ENCODE measurements at regions not wholly inside any gene's neighbourhood (a gene's known extent, or its start where the extent isn't known, plus 50 kb on each side); places are given as distances from the start of the nearest gene placed in this dataset.

- H3K4me1 Mint-ChIP-seq (ENCODE audit: low read depth in 2 of 2) = no peaks in the 10 kb centered on the region
- peaks cover 18 to 55% of the 10 kb centered on the region in 2 donors for H3K27me3 Mint-ChIP-seq
- H3K36me3 Mint-ChIP-seq (ENCODE audit: insufficient read depth) = peaks cover 3% of the 10 kb centered on the region
- ATAC-seq (replicated peaks) = no peak
- H3K9me3 Mint-ChIP-seq = no peaks in the 10 kb centered on the region
- H3K4me3 Mint-ChIP-seq = no peak overlapping the region
- DNase-seq = no peak
- no peak overlapping the region for H3K27ac Mint-ChIP-seq
These were observed 391.8 kb downstream of the MATN1 start for GRCh38 chr1:30331415-30332065.

- H3K27ac Mint-ChIP-seq = no peak overlapping the region
- no peak overlapping the region for H3K4me3 Mint-ChIP-seq
- peaks cover 3% of the 10 kb centered on the region for H3K36me3 Mint-ChIP-seq (ENCODE audit: insufficient read depth)
- ATAC-seq (replicated peaks) (no peak), DNase-seq (no peak)
- peaks cover 18 to 62% of the 10 kb centered on the region in 2 donors for H3K27me3 Mint-ChIP-seq
- no peaks in the 10 kb centered on the region for H3K9me3 Mint-ChIP-seq
- no peaks in the 10 kb centered on the region for H3K4me1 Mint-ChIP-seq (ENCODE audit: low read depth in 2 of 2)
These were observed 392.7 kb downstream of the MATN1 start for GRCh38 chr1:30330644-30331043.

GRCh38 chr1:30329802-30330557 lies 393.4 kb downstream of the MATN1 start:
- peaks cover 18 to 69% of the 10 kb centered on the region in 2 donors for H3K27me3 Mint-ChIP-seq
- no peak overlapping the region for H3K27ac Mint-ChIP-seq
- H3K4me1 Mint-ChIP-seq (ENCODE audit: low read depth in 2 of 2) = no peaks in the 10 kb centered on the region
- no peaks in the 10 kb centered on the region for H3K9me3 Mint-ChIP-seq
- H3K36me3 Mint-ChIP-seq (ENCODE audit: insufficient read depth) = peaks cover 3% of the 10 kb centered on the region
- H3K4me3 Mint-ChIP-seq = no peak overlapping the region
- no peak for ATAC-seq (replicated peaks)
- DNase-seq = no peak

- DNase-seq (no peak), ATAC-seq (replicated peaks) (no peak)
- H3K36me3 Mint-ChIP-seq (ENCODE audit: insufficient read depth) = peaks cover 3% of the 10 kb centered on the region
- no peaks in the 10 kb centered on the region for H3K9me3 Mint-ChIP-seq
- H3K27me3 Mint-ChIP-seq = peaks cover 24 to 75% of the 10 kb centered on the region in 2 donors
- H3K4me1 Mint-ChIP-seq (ENCODE audit: low read depth in 2 of 2) = peaks cover 0 to 2% of the 10 kb centered on the region in 2 donors
- no peak overlapping the region for H3K4me3 Mint-ChIP-seq
- H3K27ac Mint-ChIP-seq = no peak overlapping the region
These were observed 394.1 kb downstream of the MATN1 start for GRCh38 chr1:30329263-30329753.

- H3K4me1 Mint-ChIP-seq (ENCODE audit: low read depth in 2 of 2) = peaks cover 0 to 4% of the 10 kb centered on the region in 2 donors
- DNase-seq (no peak), ATAC-seq (replicated peaks) (no peak)
- peaks cover 3% of the 10 kb centered on the region for H3K36me3 Mint-ChIP-seq (ENCODE audit: insufficient read depth)
- peaks cover 25 to 82% of the 10 kb centered on the region in 2 donors for H3K27me3 Mint-ChIP-seq
- H3K27ac Mint-ChIP-seq = no peak overlapping the region
- H3K4me3 Mint-ChIP-seq = no peak overlapping the region
- no peaks in the 10 kb centered on the region for H3K9me3 Mint-ChIP-seq
These were observed 394.8 kb downstream of the MATN1 start for GRCh38 chr1:30328401-30329262.

- Mint-ChIP-seq H3K36me3 (ENCODE audit: insufficient read depth) (peaks cover 3% of the 10 kb centered on the region), H3K9me3 (no peaks in the 10 kb centered on the region), H3K27ac (no peak overlapping the region), H3K27me3 (peaks cover 31 to 87% of the 10 kb centered on the region in 2 donors), H3K4me3 (no peak overlapping the region), H3K4me1 (ENCODE audit: low read depth in 2 of 2) (peaks cover 0 to 4% of the 10 kb centered on the region in 2 donors)
- ATAC-seq (replicated peaks) (no peak), DNase-seq (no peak)
These were observed 395.4 kb downstream of the MATN1 start for GRCh38 chr1:30328100-30328370.

GRCh38 chr1:30327370-30328099 lies 395.9 kb downstream of the MATN1 start:
- Mint-ChIP-seq H3K27ac (no peak overlapping the region), H3K4me3 (no peak overlapping the region), H3K27me3 (peaks cover 36 to 87% of the 10 kb centered on the region in 2 donors), H3K9me3 (no peaks in the 10 kb centered on the region), H3K4me1 (ENCODE audit: low read depth in 2 of 2) (peaks cover 0 to 4% of the 10 kb centered on the region in 2 donors), H3K36me3 (ENCODE audit: insufficient read depth) (peaks cover 3% of the 10 kb centered on the region)
- no peak for DNase-seq
- no peak for ATAC-seq (replicated peaks)

GRCh38 chr1:30325999-30326398 lies 397.4 kb downstream of the MATN1 start:
- DNase-seq = no peak
- no peaks in the 10 kb centered on the region for H3K9me3 Mint-ChIP-seq
- peaks cover 0 to 4% of the 10 kb centered on the region in 2 donors for H3K4me1 Mint-ChIP-seq (ENCODE audit: low read depth in 2 of 2)
- H3K4me3 Mint-ChIP-seq = no peak overlapping the region
- H3K27ac Mint-ChIP-seq = no peak overlapping the region
- peaks cover 33 to 87% of the 10 kb centered on the region in 2 donors for H3K27me3 Mint-ChIP-seq
- ATAC-seq (replicated peaks) = no peak
- H3K36me3 Mint-ChIP-seq (ENCODE audit: insufficient read depth) = peaks cover 3% of the 10 kb centered on the region

- DNase-seq (no peak), ATAC-seq (replicated peaks) (no peak)
- Mint-ChIP-seq H3K4me3 (no peak overlapping the region), H3K27me3 (peaks cover 37 to 86% of the 10 kb centered on the region in 2 donors), H3K36me3 (ENCODE audit: insufficient read depth) (peaks cover 3% of the 10 kb centered on the region), H3K27ac (no peak overlapping the region), H3K9me3 (no peaks in the 10 kb centered on the region), H3K4me1 (ENCODE audit: low read depth in 2 of 2) (peaks cover 0 to 6% of the 10 kb centered on the region in 2 donors)
These were observed 398.1 kb downstream of the MATN1 start for GRCh38 chr1:30325085-30325935.

GRCh38 chr1:30324251-30325084 lies 398.9 kb downstream of the MATN1 start:
- peaks cover 46 to 86% of the 10 kb centered on the region in 2 donors for H3K27me3 Mint-ChIP-seq
- H3K36me3 Mint-ChIP-seq (ENCODE audit: insufficient read depth) = peaks cover 3% of the 10 kb centered on the region
- peaks cover 0 to 6% of the 10 kb centered on the region in 2 donors for H3K4me1 Mint-ChIP-seq (ENCODE audit: low read depth in 2 of 2)
- no peaks in the 10 kb centered on the region for H3K9me3 Mint-ChIP-seq
- H3K27ac Mint-ChIP-seq = no peak overlapping the region
- DNase-seq (no peak), ATAC-seq (replicated peaks) (no peak)
- H3K4me3 Mint-ChIP-seq = no peak overlapping the region

- no peak for ATAC-seq (replicated peaks)
- no peak overlapping the region for H3K4me3 Mint-ChIP-seq
- H3K27me3 Mint-ChIP-seq = peaks cover 44 to 87% of the 10 kb centered on the region in 2 donors
- peaks cover 3% of the 10 kb centered on the region for H3K36me3 Mint-ChIP-seq (ENCODE audit: insufficient read depth)
- no peaks in the 10 kb centered on the region for H3K9me3 Mint-ChIP-seq
- no peak overlapping the region for H3K27ac Mint-ChIP-seq
- H3K4me1 Mint-ChIP-seq (ENCODE audit: low read depth in 2 of 2) = peaks cover 0 to 6% of the 10 kb centered on the region in 2 donors
- no peak for DNase-seq
These were observed 399.5 kb downstream of the MATN1 start for GRCh38 chr1:30323841-30324240.

GRCh38 chr1:30323352-30323751 lies 400.0 kb downstream of the MATN1 start:
- H3K4me1 Mint-ChIP-seq (ENCODE audit: low read depth in 2 of 2) = peaks cover 0 to 6% of the 10 kb centered on the region in 2 donors

More at GRCh38 chr1:30323352-30323751, 400.0 kb downstream of the MATN1 start:
- ATAC-seq (replicated peaks) (no peak), DNase-seq (no peak)
- no peaks in the 10 kb centered on the region for H3K9me3 Mint-ChIP-seq
- peaks cover under 1% of the 10 kb centered on the region for H3K36me3 Mint-ChIP-seq (ENCODE audit: insufficient read depth)
- no peak overlapping the region for H3K4me3 Mint-ChIP-seq
- no peak overlapping the region for H3K27ac Mint-ChIP-seq
- peaks cover 40 to 87% of the 10 kb centered on the region in 2 donors for H3K27me3 Mint-ChIP-seq
